ENCODE measurements at regions not wholly inside any gene's neighbourhood (a gene's known extent, or its start where the extent isn't known, plus 50 kb on each side); places are given as distances from the start of the nearest gene placed in this dataset.

DNA sequence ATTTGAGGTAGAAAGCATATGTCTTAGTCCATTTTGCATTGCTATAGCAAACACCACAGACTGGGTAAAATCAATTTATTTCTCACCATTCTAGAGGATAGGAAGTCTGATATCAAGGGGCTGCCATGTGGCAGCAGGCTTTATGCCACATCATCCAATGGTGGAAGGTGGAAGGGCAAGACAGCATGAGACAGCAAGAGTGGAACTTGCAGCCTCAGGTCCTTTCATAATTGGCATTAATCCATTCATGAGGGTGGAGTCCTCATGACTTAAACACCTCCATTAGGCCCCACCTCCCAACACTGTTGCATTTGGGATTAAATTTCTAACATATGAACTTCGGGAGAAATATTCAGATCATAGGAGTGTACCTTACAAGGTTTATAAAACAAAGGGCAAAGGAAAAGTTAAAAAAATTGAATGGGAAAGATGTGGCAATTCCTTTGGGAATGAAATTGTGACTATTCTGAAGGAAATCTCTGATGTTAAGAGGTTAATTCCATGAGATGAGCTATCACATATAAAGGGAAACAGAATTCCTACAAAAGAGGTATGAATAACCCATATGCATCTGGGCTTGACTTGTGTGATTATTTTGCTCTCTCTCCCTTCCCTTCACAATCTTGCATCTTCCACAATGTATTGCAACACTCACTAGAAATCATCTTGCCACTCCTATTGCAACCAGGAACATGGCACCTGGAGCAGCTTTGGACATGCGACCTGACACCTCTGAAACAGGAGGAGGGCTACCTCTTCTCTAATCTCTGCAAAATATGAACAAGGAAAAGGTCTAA lies 507.8 kb downstream of the EPHA4 start:
- DNase-seq (ENCODE audit: low spot score), result no peak

GRCh38 chr2:221064880-221065279 lies 507.2 kb downstream of the EPHA4 start:
- no peak for DNase-seq (ENCODE audit: low spot score)

GRCh38 chr2:221068123-221068522 lies 504.0 kb downstream of the EPHA4 start:
- DNase-seq (ENCODE audit: low spot score), result no peak

- DNase-seq (ENCODE audit: low spot score), result no peak
Measured at GRCh38 chr2:221070106-221070505, 502.0 kb downstream of the EPHA4 start.

- no peak for DNase-seq (ENCODE audit: low spot score)
Measured at GRCh38 chr2:221073326-221074049, 498.6 kb downstream of the EPHA4 start.

- no peak for DNase-seq (ENCODE audit: low spot score)
Measured at GRCh38 chr2:221074238-221074637, 497.9 kb downstream of the EPHA4 start.

GRCh38 chr2:221075203-221075602 lies 496.9 kb downstream of the EPHA4 start:
- DNase-seq (ENCODE audit: low spot score), result no peak

- DNase-seq (ENCODE audit: low spot score), result no peak
Measured at GRCh38 chr2:221077251-221077650, 494.9 kb downstream of the EPHA4 start.

DNA sequence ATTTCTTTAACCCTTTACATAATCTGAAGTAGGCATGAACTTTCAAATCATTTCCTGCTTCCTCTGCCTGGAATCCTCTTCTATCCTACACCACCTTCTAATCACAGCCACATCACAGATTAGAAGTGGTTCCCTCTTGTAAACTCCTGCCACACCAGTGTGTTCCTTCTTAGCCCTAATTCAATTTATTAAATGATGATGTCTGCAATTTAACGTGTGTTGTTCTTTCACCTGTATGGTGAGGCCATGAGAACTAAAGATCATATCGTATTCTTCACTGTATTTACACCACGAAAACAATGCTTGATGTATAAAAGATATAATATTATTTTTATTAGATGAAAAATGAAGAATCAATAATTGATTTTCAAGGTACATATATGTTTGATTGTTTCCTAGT lies 494.3 kb downstream of the EPHA4 start:
- DNase-seq (ENCODE audit: low spot score), result no peak

DNA sequence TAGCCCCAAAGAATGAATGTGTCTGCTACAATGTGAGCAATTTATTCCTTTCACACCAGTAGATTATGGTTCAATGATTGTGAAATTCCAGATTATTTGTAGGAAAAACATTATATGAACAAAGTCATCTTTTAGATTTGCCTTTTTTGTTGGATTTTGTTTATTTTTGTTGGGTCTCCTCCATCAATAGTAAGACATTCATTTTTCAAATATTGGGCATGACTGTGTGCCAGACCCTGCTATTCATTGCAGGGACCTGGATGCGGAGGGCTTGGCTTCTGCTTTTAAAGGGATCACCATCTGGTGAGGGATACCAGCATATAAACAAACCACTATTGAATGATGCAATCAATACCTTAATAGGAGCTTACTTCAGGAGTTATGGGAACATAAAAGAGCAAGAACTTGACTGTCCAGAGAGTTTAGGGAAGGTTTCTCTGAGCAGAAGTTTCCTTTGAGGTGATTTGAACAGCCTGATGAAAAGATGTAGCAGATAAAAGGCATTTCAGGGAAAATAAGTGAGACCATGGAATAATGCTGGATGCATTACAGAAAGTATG lies 486.7 kb downstream of the EPHA4 start:
- no peak for DNase-seq (ENCODE audit: low spot score)

DNA sequence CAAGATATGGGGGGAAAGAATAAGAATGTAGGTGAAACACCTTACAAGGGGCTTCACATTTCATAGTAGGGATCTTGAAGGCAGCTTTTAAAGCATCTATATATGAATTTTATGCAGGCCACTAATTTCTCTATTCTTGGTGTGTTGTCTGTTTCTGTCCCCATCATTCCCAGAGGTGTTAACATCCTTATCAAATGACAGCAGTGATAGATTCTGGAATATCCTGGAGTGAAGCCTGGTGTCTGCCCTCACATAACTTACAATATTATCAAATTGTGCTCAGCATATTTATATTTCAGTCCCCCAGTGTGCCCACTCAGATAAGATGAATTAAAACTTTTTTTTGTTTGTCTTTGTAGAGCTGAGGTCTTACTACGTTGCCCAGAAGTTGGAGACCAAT lies 486.2 kb downstream of the EPHA4 start:
- DNase-seq (ENCODE audit: low spot score), result no peak

- no peak for DNase-seq (ENCODE audit: low spot score)
Measured at GRCh38 chr2:221087779-221088178, 484.3 kb downstream of the EPHA4 start.

DNA sequence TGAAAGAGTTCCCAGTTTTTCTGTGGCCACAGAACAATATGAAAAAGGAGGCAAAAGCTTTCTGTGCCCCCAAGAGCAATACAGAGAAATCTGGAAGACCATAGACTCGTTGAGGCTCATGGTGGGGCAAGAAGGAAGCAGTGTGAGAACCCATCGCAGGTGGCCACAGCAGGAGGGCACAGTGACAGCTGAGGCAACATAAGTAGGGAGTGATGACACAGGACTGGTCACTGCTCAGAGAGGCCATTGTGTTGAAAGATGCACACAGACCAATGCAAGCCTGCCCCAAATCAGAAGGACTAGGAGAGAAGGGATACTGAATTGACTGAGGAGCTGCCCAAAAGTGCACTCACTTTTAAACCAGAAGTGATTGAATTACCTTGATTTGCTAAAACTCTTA lies 483.6 kb downstream of the EPHA4 start:
- no peak for DNase-seq (ENCODE audit: low spot score)

DNA sequence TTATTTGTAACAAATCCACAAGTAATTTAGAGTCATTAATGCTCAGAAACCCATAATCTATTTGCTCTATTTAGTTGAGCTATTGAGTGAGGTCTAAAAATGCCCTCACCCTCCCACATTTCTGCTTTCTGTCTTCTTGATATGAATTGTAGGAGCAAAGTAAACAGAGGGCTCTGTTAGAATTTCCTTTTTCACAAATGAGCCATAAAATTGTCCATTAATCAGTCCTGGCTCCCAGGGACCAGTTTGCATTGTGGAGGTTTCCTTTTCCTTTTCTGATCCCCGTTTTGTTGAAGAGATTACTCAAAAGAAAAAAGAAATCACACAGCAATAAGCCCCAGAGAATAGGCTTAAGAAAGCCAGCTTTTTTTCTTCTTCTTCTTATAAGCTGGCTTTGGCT lies 476.7 kb downstream of the EPHA4 start:
- DNase-seq (ENCODE audit: low spot score), result no peak

- DNase-seq (ENCODE audit: low spot score), result no peak
Measured at GRCh38 chr2:221096706-221097567, 475.2 kb downstream of the EPHA4 start.

DNA sequence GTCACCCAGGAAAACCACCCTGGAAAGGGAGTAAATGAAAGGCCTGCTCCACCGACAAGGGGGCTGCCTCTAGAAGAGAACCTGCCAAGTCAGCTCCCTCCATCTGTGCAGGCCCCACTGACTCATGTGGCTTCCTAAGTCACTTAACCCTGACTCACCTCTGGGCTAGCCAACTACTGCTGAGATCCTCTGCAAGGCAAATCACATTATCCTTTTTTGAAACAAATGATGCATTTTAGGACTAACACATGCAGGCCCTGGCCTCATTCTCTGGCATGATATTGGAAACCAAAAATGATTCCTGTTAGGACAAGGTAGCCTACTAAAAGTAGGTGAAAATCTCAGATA lies 474.6 kb downstream of the EPHA4 start:
- DNase-seq (ENCODE audit: low spot score), result no peak

DNA sequence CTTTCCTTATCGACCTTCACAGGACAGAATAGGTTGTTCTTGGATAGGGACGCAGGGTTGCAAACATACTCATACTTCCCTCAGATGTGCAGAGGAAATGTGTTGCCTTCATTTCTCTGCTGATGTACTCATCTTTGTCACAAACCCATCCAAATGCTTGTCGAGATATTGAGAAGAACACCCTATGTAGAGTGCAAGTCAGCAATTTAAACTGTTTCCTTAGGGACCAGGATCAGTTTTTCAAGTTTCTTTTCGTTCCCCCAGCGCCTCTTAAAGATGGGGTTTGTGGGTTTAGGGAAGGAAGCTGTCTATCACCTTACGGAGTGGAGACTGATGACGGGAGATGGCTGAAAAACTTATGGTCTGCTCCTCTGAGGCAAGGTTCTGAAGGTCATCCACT lies 474.2 kb downstream of the EPHA4 start:
- no peak for DNase-seq (ENCODE audit: low spot score)

DNA sequence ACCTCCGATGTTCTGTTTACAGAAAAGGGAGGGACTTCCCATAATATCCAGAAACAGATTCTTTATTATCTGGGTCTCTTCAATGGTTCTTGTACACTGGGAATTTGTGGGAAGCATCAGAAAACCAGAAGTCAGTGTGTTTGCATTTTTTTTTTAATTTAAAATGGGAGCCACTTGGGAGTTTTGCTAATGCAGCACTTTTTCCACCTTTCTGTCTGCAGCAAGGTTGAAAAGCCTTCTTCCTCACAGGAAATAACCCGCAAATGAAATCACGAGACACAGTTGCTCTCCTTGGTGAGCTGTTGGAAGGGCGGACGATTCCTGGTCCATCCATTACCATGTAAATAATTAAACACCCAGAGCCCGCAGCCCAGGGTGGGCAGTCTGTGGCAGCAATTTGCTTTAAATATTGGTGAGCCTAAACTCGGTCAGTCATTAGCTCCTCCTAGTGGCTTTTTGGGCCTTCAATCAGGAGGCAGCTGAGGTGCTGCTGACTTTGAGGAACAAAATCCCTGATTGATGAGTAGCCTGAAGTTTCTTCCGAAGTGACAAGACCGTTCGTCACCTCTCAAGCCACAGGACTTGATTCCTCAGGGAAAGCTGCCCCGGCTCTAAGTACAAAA lies 471.5 kb downstream of the EPHA4 start:
- DNase-seq (ENCODE audit: low spot score), result no peak

GRCh38 chr2:221102896-221103688 lies 469.0 kb downstream of the EPHA4 start:
- DNase-seq (ENCODE audit: low spot score), result peak; percentile 23

- DNase-seq (ENCODE audit: low spot score), result no peak
Measured at GRCh38 chr2:221103930-221104329, 468.2 kb downstream of the EPHA4 start.

DNA sequence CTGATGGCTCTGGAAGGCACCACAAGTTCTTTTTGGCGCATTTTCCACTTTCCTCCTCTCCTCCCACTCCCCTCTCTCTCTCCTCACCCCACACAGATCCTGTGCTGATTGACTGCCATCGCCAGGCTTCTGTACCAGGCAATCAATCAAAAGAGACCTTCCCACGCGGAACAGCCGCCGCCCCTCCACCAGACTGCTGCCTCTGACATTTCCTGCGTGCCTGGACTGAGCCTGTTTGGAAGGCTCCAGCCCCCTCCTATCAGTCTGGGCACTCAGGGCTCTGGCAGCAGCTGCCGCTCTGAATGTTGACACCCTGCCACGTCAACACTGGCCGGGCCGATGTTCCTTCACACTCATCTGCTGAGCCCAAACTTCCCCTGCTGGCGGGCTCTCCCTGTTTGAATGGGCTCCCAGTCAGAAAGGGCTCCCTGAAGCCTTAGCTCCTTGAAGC lies 467.7 kb downstream of the EPHA4 start:
- DNase-seq (ENCODE audit: low spot score), result no peak

Data from activated CD4-positive, alpha-beta T cell treated with anti-CD3 and anti-CD28 coated beads, Interleukin-2, Interleukin-4, amounts not matched to agents 100 ng/mL and 50 ng/mL, durations not matched to agents 16 hours and 8 hours (primary cell).